ENCODE measurements at regions not wholly inside any gene's neighbourhood (a gene's known extent, or its start where the extent isn't known, plus 50 kb on each side); places are given as distances from the start of the nearest gene placed in this dataset.
"Not testable (repeated sequence)": the region's sequence is repeated elsewhere in the genome, so short reads cannot be mapped to it uniquely, and the experiment has no call there.

GRCh38 chr9:41266602-41267001 is 77.5 kb upstream of the ZNG1F start:
- DNase-seq; H3K4me1 ChIP-seq; H3K4me3 ChIP-seq; H3K36me3 ChIP-seq; H3K27ac ChIP-seq; ATAC-seq; intact Hi-C loops (cut with DNase I); H3K9me3 ChIP-seq: not testable (repeated sequence)
- peaks cover 6 to 29% of the 10 kb centered on the region in 2 donors for H3K27me3 ChIP-seq

- ATAC-seq; H3K4me1 ChIP-seq; H3K36me3 ChIP-seq; H3K9me3 ChIP-seq; H3K27ac ChIP-seq; intact Hi-C loops (cut with DNase I); H3K4me3 ChIP-seq: not testable (repeated sequence)
- H3K27me3 ChIP-seq = peaks cover 6 to 25% of the 10 kb centered on the region in 2 donors
- DNase-seq = peak in 1 of 4 donors; percentile 75
Measured at GRCh38 chr9:41266000-41266399, 76.9 kb upstream of the ZNG1F start.

GRCh38 chr9:41251973-41252372 is 62.9 kb upstream of the ZNG1F start:
- H3K27ac ChIP-seq; H3K4me1 ChIP-seq; intact Hi-C loops (cut with DNase I); DNase-seq; H3K4me3 ChIP-seq; ATAC-seq; H3K27me3 ChIP-seq; H3K36me3 ChIP-seq: not testable (repeated sequence)
- peaks cover 0 to 35% of the 10 kb centered on the region in 2 donors for H3K9me3 ChIP-seq

- intact Hi-C loops (cut with DNase I); H3K27me3 ChIP-seq; H3K4me1 ChIP-seq: not testable (repeated sequence)
Measured at GRCh38 chr9:41251101-41251500, 62.0 kb upstream of the ZNG1F start.

GRCh38 chr9:41246702-41247101 is 57.6 kb upstream of the ZNG1F start:
- H3K27me3 ChIP-seq; ATAC-seq; H3K4me3 ChIP-seq; H3K4me1 ChIP-seq; DNase-seq; H3K36me3 ChIP-seq; intact Hi-C loops (cut with DNase I); H3K27ac ChIP-seq: not testable (repeated sequence)
- H3K9me3 ChIP-seq = peaks cover 0 to 41% of the 10 kb centered on the region in 2 donors

More at GRCh38 chr9:41251101-41251500, 62.0 kb upstream of the ZNG1F start:
- peaks cover 0 to 41% of the 10 kb centered on the region in 2 donors for H3K9me3 ChIP-seq
- DNase-seq, H3K36me3 ChIP-seq, ATAC-seq, H3K27ac ChIP-seq, H3K4me3 ChIP-seq: not testable (repeated sequence)
